HG03064 (cell line): ENCODE measurements at regions not wholly inside any gene's neighbourhood (a gene's known extent, or its start where the extent isn't known, plus 50 kb on each side); places are given as distances from the start of the nearest gene placed in this dataset.

Experiments
- ATAC-seq: cut with Tn5 transposase; IDR thresholded peaks from one replicate; pipeline ENCODE4 v1.9.1; 2021; ENCODE audit warnings: low read depth; ENCODE audit not compliant: unreplicated experiment

GRCh38 chr20:10769700-10770099 lies 95.9 kb upstream of the JAG1 start:
- ATAC-seq: no peak

DNA sequence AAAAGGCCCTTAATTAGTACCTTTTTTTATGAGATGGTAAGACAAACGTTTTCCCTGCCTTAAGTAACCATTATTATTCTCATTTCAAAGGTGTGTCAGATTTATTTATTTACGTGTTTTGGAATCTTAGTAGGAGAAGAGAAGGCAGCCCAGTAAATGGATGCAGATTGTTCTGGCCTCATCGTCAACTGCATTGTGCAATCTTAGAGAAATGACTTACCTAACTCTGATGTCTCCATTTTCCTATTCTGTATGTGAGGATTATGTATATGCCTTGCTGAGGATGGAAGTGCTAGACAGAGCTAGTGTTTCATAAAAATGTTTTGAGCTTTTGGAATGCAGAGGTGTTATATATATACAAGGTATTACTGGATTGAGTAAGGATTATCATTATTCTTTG lies 97.0 kb upstream of the JAG1 start:
- ATAC-seq: no peak

DNA sequence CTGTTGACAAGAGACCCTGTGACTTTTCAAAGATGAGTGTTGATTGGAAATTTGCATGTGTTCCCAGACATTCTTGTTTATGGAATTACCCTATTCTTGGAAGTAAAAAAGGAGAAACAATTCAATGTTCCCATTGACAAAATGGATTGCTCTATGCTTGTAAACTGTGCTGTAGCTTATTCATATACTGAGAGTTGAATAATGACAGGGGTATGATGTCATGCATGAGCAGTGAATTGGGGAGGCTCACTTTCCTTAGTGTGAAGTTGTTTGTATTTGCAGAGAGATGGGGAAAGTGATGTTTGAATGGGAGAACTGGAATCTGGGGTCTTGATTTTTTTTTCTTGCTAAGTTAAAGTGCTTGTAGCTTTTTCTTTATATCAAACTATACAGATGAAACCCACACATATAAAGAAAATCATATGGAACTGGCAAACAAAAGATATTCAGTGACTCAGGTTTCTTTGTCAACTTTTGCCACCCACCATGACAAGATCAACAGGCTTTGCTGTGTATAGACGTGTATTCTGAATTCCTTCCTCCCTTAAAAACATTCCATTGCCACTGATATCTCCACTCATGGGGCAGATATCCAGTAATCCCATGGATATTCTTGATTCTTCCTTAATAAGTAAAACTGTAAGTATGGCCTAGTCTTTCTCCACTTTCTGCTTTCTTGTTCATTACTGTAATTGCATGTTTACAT lies 97.8 kb upstream of the JAG1 start:
- ATAC-seq: no peak

DNA sequence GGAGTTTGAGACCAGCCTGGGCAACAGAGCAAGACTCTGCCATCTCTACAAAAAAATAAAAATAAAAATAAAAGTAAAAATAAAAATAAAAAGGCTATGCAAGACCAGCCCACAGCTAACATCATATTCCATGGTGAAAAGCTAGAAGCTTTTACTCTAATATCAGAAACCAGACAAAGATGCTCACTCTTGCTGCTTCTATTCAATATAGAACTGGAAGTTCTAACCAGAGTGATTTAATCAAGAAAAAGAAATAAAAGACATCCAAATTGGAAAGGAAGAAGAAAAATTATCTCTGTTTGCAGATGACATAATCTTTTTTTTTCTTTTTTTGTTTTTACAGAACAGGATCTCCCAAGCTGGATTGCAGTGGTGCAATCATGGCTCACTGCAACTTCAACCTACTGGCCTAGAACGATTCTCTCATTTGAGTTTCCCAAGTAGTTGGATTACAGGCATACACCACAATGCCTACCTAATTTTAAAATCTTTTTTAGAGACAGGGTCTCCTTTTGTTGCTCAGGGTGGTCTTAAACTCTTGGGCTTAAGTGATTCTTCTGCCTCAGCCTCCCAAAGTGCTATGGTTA lies 100.7 kb upstream of the JAG1 start:
- no peak for ATAC-seq

DNA sequence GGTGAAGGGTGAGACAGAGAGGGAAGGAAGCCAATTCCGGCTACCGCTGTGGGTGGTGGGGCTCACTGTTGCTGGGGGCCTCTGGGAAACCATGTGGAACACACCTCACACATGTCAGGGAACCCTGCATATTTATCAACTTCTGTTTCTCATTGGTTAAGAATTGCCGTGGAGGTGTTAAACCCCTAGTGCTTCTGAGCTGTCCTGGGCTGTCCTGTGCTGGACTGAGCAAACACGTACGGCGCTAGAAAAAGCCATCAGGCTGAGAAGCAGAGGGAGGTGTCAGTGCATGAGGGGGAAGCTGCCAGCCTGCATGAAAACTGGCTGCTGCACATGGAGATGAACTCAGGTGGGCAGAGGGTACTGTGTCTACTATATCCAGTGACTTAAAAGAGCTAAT lies 103.9 kb upstream of the JAG1 start:
- ATAC-seq: no peak

DNA sequence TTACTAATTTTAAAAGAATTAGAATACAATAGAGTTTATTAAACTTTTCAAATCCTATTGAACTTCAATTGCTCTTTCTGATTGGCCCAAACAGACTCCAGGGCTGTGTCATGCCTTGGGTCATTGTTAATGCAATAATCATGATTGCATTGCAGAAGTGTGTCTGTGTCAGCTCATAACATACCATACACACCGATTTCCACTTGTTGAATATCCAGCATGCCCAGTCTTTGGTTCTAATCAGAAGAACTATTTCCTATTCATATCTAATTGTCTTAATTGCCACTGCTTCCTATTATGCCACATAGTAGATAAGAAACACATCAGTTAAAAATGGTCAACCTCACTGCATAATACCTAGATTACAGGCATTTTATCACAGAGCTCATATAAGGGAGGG lies 106.1 kb upstream of the JAG1 start:
- no peak for ATAC-seq

DNA sequence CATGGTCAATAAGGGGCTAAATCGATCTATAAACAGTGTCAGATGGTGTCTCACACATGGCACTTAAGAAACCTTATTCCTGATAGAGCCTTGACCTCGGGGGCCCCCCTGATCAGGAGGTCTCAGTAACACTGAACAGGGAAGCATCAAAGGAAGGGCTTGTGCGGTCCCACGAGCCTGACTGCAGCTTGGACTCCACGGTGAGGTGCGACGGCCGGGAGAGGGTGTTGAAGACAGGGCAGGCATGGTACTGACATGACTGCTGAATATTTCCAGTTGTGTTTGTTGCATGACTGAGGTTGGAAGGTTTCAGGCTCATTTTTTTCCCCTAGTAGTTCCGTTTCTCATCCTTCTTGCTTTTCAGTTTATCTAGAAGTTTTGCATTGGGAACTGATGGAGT lies 107.1 kb upstream of the JAG1 start:
- no peak for ATAC-seq

DNA sequence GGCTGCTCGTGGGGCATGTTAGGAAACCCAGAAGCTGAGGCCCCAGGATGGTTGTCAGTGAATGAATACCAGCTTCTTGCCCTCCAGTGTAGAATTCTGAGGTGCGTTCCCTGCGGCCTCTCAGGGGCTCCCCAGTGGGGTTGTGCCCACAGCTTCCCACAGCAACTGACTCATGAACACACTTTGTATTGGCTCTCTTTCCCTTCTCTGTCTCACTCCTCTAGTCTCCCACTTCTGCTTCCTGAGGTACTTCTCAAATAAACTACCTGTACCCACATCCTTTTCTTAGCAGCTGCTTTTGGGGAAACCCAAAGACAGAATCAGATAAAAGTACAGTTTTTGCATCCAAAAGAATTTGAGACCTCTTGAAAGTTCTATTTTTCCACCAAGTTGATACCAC lies 107.7 kb upstream of the JAG1 start:
- no peak for ATAC-seq

GRCh38 chr20:10783707-10784553 lies 110.1 kb upstream of the JAG1 start:
- ATAC-seq: no peak

GRCh38 chr20:10784554-10785183 lies 110.9 kb upstream of the JAG1 start:
- ATAC-seq: no peak

GRCh38 chr20:10786678-10787077 lies 112.9 kb upstream of the JAG1 start:
- no peak for ATAC-seq

GRCh38 chr20:10788055-10788454 lies 114.3 kb upstream of the JAG1 start:
- ATAC-seq: no peak

DNA sequence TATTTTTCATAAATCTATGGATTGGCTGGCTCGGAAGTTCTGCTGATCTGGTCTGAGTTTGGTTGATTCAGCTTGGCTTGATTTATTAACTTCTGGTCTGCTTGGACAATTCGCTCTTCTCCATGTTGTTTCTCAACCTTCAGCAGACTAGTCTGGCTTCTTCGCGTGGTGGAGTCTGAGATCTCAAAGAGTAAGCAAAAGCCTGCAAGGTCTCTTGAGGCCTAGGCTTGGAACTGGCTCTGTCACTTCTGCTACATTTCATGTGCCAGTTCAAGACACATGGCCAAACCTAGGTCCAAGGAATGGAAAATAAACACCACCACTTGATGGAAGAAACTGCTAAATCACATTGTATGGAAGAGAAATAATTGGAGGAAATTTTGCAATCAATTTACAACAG lies 115.1 kb upstream of the JAG1 start:
- ATAC-seq: no peak

GRCh38 chr20:10789386-10789785 lies 115.6 kb upstream of the JAG1 start:
- no peak for ATAC-seq

DNA sequence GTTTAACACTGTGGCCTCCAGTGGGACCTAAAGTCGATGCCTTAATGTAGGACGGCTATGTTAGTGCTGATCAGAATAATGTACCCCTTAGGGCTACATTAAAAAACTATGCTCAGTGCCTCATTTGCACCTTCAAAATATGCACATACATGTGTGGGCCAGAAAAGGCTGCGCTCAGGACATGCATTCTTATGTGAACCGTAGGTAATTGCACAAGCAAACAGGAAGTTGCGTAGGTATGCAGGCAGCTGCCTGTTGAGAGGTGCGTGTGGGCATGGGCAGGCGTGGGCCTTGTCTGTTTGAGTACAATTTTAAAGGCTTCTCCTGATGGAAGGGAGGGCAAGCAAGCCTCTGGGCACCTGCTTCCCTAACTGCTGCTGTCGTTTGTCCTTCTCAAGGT lies 116.2 kb upstream of the JAG1 start:
- no peak for ATAC-seq

GRCh38 chr20:10792291-10792690 lies 118.5 kb upstream of the JAG1 start:
- ATAC-seq: no peak

DNA sequence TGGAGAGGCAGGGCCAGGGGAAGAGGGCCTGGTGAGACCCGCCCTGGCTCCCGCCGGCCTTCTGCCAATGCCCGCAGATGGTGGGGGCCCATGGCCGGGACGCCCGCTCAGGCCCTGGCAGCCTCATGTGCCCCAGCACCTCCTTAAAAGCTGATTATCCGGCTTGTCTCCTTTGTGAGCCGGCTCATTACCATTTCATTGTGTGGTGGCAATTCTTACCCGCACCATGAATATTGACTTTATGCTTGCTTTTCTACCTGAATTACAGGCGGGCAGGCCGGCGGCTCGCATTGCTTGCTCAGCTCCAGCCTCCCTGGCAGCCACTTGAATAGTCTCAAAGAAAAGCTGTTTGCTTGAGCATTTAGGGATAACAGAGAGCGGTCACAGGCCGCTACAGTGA lies 120.0 kb upstream of the JAG1 start:
- no peak for ATAC-seq

DNA sequence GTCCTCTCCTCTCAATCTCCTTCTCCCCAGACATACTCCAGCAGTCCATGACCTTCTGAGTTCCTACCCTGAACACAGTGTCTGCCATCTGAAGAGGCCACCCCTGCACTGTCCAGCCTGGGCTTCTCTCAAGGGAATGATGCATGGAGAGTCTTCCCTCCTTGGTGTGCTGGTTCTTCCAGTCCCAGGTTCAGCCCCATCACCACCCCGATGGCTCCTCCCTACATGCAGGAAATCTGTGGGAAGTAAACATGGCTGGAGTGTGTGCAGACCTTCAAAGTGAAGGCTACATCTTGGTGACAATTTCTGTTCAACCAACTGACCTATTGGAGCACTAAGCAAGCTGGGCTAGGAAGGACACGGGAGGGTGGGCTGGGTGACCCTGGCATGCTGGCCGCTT lies 121.0 kb upstream of the JAG1 start:
- ATAC-seq: no peak

DNA sequence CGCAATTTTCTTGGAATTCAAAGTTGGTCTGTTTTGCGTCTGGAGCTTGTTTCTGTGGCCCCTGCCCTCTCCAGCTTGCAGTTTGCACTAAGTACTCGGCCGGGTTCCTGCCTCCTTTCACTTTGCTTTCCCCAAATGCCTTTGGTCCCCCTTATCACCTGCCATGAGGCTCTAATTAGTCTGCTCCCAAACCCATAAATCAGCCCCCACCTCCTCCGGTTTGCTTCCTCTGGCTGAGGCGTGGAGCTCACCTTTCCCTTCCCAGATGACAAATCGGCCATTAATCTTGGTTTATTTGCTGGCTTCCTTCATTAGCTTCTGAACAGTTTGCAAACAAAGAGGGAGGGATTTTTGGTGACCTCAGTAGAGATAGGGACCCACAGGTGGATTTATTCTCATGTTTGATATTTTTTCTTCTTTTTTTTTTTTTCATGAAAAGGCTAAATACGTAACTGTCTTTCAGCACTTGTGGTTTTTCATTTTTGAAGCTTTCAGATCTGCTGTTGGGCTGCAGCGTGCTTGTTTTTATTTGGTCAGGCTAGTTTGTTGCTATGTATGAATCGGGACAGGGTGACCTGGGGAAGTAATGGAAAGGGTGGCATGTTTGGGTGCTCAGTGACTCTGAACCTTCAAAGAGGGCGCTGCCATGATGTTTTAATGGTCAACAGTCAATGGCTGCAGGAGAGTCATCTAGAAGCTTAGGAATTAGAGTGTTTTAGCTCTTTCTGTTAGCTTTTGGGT lies 121.7 kb upstream of the JAG1 start:
- ATAC-seq: no peak

GRCh38 chr20:10798811-10799210 lies 125.0 kb upstream of the JAG1 start:
- ATAC-seq: no peak

GRCh38 chr20:10799735-10800134 lies 125.9 kb upstream of the JAG1 start:
- ATAC-seq: no peak
